ENCODE measurements at regions not wholly inside any gene's neighbourhood (a gene's known extent, or its start where the extent isn't known, plus 50 kb on each side); places are given as distances from the start of the nearest gene placed in this dataset.

DNA sequence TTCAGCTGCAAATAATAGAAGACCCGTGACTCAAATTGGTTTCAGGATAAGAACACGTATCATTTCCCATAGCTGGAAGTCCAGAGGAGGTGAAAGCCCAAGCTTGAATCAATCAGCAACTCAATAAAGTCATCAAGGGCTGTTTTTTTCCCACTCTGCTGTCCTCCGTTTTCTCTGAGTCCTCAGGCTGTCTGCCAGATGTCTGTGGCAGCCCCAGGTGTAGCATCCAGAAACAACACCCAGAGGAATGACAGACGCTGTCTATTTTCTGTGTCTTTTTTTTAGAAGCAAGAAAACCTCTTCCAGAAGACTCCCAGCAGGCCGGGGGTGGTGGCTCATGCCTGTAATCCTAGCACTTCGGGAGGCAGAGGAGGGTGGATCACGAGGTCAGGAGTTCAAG, 204.4 kb downstream of the FAM43A start:
- H3F3A ChIP-seq (ENCODE audit: control insufficient read depth, insufficient read depth): no peaks in the 10 kb centered on the region
- no peaks in the 10 kb centered on the region for H4K20me1 ChIP-seq (ENCODE audit: control insufficient read depth, insufficient read depth, low read depth, low read length)
- no peaks in the 10 kb centered on the region for H3K9me3 ChIP-seq (ENCODE audit: control insufficient read depth, insufficient read depth, low read length)
- no peaks in the 10 kb centered on the region for H3K36me3 ChIP-seq (ENCODE audit: control insufficient read depth, low read length)
- no peaks in the 10 kb centered on the region for H3K9me2 ChIP-seq (replicated peaks; ENCODE audit: control insufficient read depth, low read length)
- no peaks in the 10 kb centered on the region for H3K4me1 ChIP-seq (ENCODE audit: control insufficient read depth, low read length)
- peaks cover 9% of the 10 kb centered on the region; the same call in 1 of the 2 replicates for H3K27me3 ChIP-seq (ENCODE audit: control insufficient read depth, low read length)
- no peak for TF ChIP-seq CTCF (IDR thresholded peaks at IDR 0.05; ENCODE audit: low read depth, low read length, poor library complexity, severe bottlenecking)
- H3K4me2 ChIP-seq (ENCODE audit: low read length): no peak overlapping the region
- H3K4me3 ChIP-seq (ENCODE audit: low read length): no peak overlapping the region
- H3K27ac ChIP-seq (ENCODE audit: low read depth, low read length): no peak overlapping the region
- no peaks in the 10 kb centered on the region for H3K79me2 ChIP-seq (ENCODE audit: control insufficient read depth, low read length)

DNA sequence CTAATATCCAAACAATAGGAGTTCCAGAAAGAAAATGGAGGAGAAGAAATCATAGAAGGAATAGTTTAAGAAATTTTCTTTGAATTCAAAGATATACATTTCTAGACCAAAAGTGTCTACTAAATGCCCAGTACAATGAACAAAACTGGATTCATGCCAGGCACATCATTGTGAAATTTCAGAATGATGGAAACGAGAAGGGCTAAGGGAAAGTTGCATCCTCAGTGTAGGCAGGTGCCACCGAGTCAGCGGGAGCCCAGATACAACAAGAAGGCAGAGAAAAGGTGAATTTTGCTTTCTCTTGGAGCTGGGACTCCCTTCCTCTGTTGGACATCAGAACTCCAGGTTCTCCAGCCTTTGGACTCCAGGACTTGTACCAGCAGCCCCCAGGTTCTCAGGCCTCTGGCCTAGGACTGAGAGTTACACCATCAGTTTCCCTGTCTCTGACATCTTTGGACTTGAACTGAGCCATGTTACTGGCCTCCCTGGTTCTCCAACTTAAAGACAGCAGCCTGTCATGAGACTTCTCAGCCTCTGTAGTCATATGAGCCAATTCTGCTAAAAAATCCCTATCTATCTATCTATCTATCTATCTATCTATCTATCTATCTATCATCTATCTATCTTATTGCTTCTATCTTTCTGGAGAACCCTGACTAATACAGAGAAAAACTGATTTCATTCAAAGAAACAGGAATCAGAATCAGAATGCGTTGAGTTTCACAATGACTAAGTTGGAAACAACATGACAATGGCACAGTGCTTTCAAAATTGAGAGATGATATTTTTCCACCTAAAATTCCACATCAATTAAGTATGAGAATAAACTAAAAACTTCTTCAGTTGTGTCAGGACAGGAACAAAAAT, 207.7 kb downstream of the FAM43A start:
- no peaks in the 10 kb centered on the region for H4K20me1 ChIP-seq (ENCODE audit: control insufficient read depth, insufficient read depth, low read depth, low read length)
- no peak for TF ChIP-seq EZH2phosphoT487 (IDR thresholded peaks at IDR 0.05; ENCODE audit: borderline replicate concordance, low read length)
- TF ChIP-seq CTCF (IDR thresholded peaks at IDR 0.05; ENCODE audit: low read depth, low read length, poor library complexity, severe bottlenecking): no peak

GRCh38 chr3:194894538-194894937, 208.9 kb downstream of the FAM43A start:
- H3K36me3 ChIP-seq (ENCODE audit: control insufficient read depth, low read length): no peaks in the 10 kb centered on the region
- H3K4me3 ChIP-seq (ENCODE audit: low read length): no peak overlapping the region
- no peak for TF ChIP-seq EZH2phosphoT487 (IDR thresholded peaks at IDR 0.05; ENCODE audit: borderline replicate concordance, low read length)
- TF ChIP-seq CTCF (IDR thresholded peaks at IDR 0.05; ENCODE audit: low read depth, low read length, poor library complexity, severe bottlenecking): no peak
- H3K4me2 ChIP-seq (ENCODE audit: low read length): no peak overlapping the region
- H3K79me2 ChIP-seq (ENCODE audit: control insufficient read depth, low read length): no peaks in the 10 kb centered on the region
- no peaks in the 10 kb centered on the region for H4K20me1 ChIP-seq (ENCODE audit: control insufficient read depth, insufficient read depth, low read depth, low read length)
- H3K27me3 ChIP-seq (ENCODE audit: control insufficient read depth, low read length): peaks cover 7% of the 10 kb centered on the region
- no peak overlapping the region for H3K27ac ChIP-seq (ENCODE audit: low read depth, low read length)
- H3K9me2 ChIP-seq (replicated peaks; ENCODE audit: control insufficient read depth, low read length): no peaks in the 10 kb centered on the region
- H3K4me1 ChIP-seq (ENCODE audit: control insufficient read depth, low read length): no peaks in the 10 kb centered on the region
- H3F3A ChIP-seq (ENCODE audit: control insufficient read depth, insufficient read depth): no peaks in the 10 kb centered on the region
- 0 out of 2 replicates have a peak, but pooled peaks cover under 1% of the 10 kb centered on the region for H3K9me3 ChIP-seq (ENCODE audit: control insufficient read depth, insufficient read depth, low read length)

More for the DNA sequence above, 207.7 kb downstream of the FAM43A start:
- Histone ChIP-seq H3K4me1 (ENCODE audit: control insufficient read depth, low read length) (no peaks in the 10 kb centered on the region), H3K9me2 (replicated peaks; ENCODE audit: control insufficient read depth, low read length) (no peaks in the 10 kb centered on the region), H3K27me3 (ENCODE audit: control insufficient read depth, low read length) (peaks cover 9% of the 10 kb centered on the region; the same call in 1 of the 2 replicates), H3K9me3 (ENCODE audit: control insufficient read depth, insufficient read depth, low read length) (no peaks in the 10 kb centered on the region), H3F3A (ENCODE audit: control insufficient read depth, insufficient read depth) (no peaks in the 10 kb centered on the region), H3K27ac (ENCODE audit: low read depth, low read length) (no peak overlapping the region), H3K4me3 (ENCODE audit: low read length) (no peak overlapping the region), H3K4me2 (ENCODE audit: low read length) (no peak overlapping the region), H3K36me3 (ENCODE audit: control insufficient read depth, low read length) (no peaks in the 10 kb centered on the region), H3K79me2 (ENCODE audit: control insufficient read depth, low read length) (no peaks in the 10 kb centered on the region)

Data from DOHH2 (cell line).